ENCODE measurements at regions not wholly inside any gene's neighbourhood (a gene's known extent, or its start where the extent isn't known, plus 50 kb on each side); places are given as distances from the start of the nearest gene placed in this dataset.

GRCh38 chr18:30828700-30829099 lies 213.8 kb downstream of the DSC3 start:
- TF ChIP-seq RAD21 (IDR thresholded peaks at IDR 0.05 in 1 of 2, conservative IDR thresholded peaks at IDR 0.05 in 1 of 2; ENCODE audit: low read depth in 2 of 2, low read length in 2 of 2) = no peak
- no peak for TF ChIP-seq CTCF (IDR thresholded peaks at IDR 0.05; ENCODE audit: control extremely low read depth in 1 of 3, insufficient read depth in 1 of 3, low read depth in 1 of 3, low read length in 3 of 3)
- no peak for TF ChIP-seq EP300 (IDR thresholded peaks at IDR 0.05; ENCODE audit: borderline replicate concordance in 1 of 2, low read depth in 2 of 2, low read length in 2 of 2)
- no peak for TF ChIP-seq JUND (IDR thresholded peaks at IDR 0.05; ENCODE audit: low read length)
